H4 (cell line): ENCODE measurements at regions not wholly inside any gene's neighbourhood (a gene's known extent, or its start where the extent isn't known, plus 50 kb on each side); places are given as distances from the start of the nearest gene placed in this dataset.

ENCODE experiments used
- DNase-seq: peaks from one replicate; pipeline ENCODE4 v3.0.0-alpha.2; 2015; ENCODE audit warnings: low spot score

GRCh38 chr6:22059126-22059525 is 237.7 kb downstream of the PRL start:
- no peak for DNase-seq

- DNase-seq, result no peak
Observed at GRCh38 chr6:22059946-22060345, 236.9 kb downstream of the PRL start.

GRCh38 chr6:22062807-22063408 is 233.9 kb downstream of the PRL start:
- no peak for DNase-seq

- DNase-seq, result no peak
Observed at GRCh38 chr6:22064558-22064957, 232.3 kb downstream of the PRL start.

GRCh38 chr6:22067122-22067521 is 229.7 kb downstream of the PRL start:
- no peak for DNase-seq

GRCh38 chr6:22067671-22068070 is 229.2 kb downstream of the PRL start:
- no peak for DNase-seq

- DNase-seq, result no peak
Observed at GRCh38 chr6:22068561-22069305, 228.1 kb downstream of the PRL start.

- DNase-seq, result no peak
Observed at GRCh38 chr6:22069306-22069800, 227.5 kb downstream of the PRL start.

GRCh38 chr6:22071270-22072041 is 225.4 kb downstream of the PRL start:
- DNase-seq, result no peak

GRCh38 chr6:22072949-22073348 is 223.9 kb downstream of the PRL start:
- DNase-seq, result no peak

GRCh38 chr6:22073516-22074198 is 223.2 kb downstream of the PRL start:
- DNase-seq, result no peak

- DNase-seq, result no peak
Observed at GRCh38 chr6:22078288-22078687, 218.5 kb downstream of the PRL start.

GRCh38 chr6:22078802-22079545 is 217.9 kb downstream of the PRL start:
- DNase-seq, result no peak

GRCh38 chr6:22079783-22080182 is 217.1 kb downstream of the PRL start:
- DNase-seq, result no peak

- DNase-seq, result no peak
Observed at GRCh38 chr6:22081709-22082108, 215.1 kb downstream of the PRL start.

GRCh38 chr6:22082218-22082617 is 214.6 kb downstream of the PRL start:
- DNase-seq, result no peak

GRCh38 chr6:22083119-22083518 is 213.7 kb downstream of the PRL start:
- no peak for DNase-seq

- DNase-seq, result no peak
Observed at GRCh38 chr6:22087960-22088706, 208.7 kb downstream of the PRL start.

- no peak for DNase-seq
Observed at GRCh38 chr6:22091424-22091948, 205.3 kb downstream of the PRL start.

- DNase-seq, result no peak
Observed at GRCh38 chr6:22095836-22096235, 201.0 kb downstream of the PRL start.
